IMR-90 (cell line): ENCODE measurements at regions not wholly inside any gene's neighbourhood (a gene's known extent, or its start where the extent isn't known, plus 50 kb on each side); places are given as distances from the start of the nearest gene placed in this dataset.

ENCODE experiments used
- ATAC-seq: fragments of 200-7000 bp; cut with Tn5 transposase; 2 replicates; pipeline ENCODE4 v1.9.1; 2020; ENCODE audit warnings: low read depth, mild to moderate bottlenecking, moderate library complexity
- BruUV-seq: library from RNA; stranded (reverse); fragments of 400-500 nt; replicated peaks from 2 replicates; lab custom pipeline; 2021; lab: Mats Ljungman, UMichigan
- CTCF ChIA-PET: fragments of 300-600 bp; formaldehyde crosslinking; extraction: SDS; loops from one replicate; lab custom pipeline; 2021; ENCODE audit warnings: antibody characterized with exemption; lab: Yijun Ruan, JAX
- POLR2A ChIA-PET: fragments of 300-600 bp; sonication (Branson Sonifier 250); formaldehyde crosslinking; loops from one replicate; lab custom pipeline; 2022; ENCODE audit warnings: antibody characterized with exemption; ENCODE audit not compliant: unreplicated experiment; lab: Charles Lee
- DNase-seq: peaks from one replicate; pipeline ENCODE4 v3.0.0; 2013
- H2AFZ ChIP-seq: replicated peaks from 2 replicates; pipeline ENCODE3; 2013; ENCODE audit warnings: low read length, mild to moderate bottlenecking; ENCODE audit not compliant: poor library complexity
- H2AK5ac ChIP-seq: 2 replicates; pipeline ENCODE4 v1.6.1; 2013; ENCODE audit warnings: low read depth, low read length, inconsistent platforms
- H2AK9ac ChIP-seq: replicated peaks from 2 replicates; pipeline ENCODE3; 2013; ENCODE audit warnings: mild to moderate bottlenecking, low read depth, low read length, moderate library complexity; ENCODE audit not compliant: poor library complexity
- H2BK120ac ChIP-seq: 2 replicates; pipeline ENCODE4 v1.6.1; 2013; ENCODE audit warnings: low read depth, low read length, inconsistent platforms
- H2BK15ac ChIP-seq: 3 replicates; pipeline ENCODE4 v1.6.1; 2013; ENCODE audit warnings: low read depth, low read length, inconsistent platforms
- H2BK20ac ChIP-seq: 2 replicates; pipeline ENCODE4 v1.6.1; 2013; ENCODE audit warnings: low read depth, mild to moderate bottlenecking, inconsistent platforms, low read length, moderate library complexity
- H2BK5ac ChIP-seq: 2 replicates; pipeline ENCODE4 v1.6.1; 2013; ENCODE audit warnings: mild to moderate bottlenecking, low read depth, low read length, inconsistent platforms; ENCODE audit not compliant: poor library complexity, severe bottlenecking
- H3K14ac ChIP-seq: replicated peaks from 2 replicates; pipeline ENCODE4 v1.6.1; 2013; ENCODE audit warnings: low read depth, low read length, inconsistent platforms
- H3K18ac ChIP-seq: 2 replicates; pipeline ENCODE4 v1.6.1; 2013; ENCODE audit warnings: low read depth, low read length, control low read depth
- H3K23ac ChIP-seq: 2 replicates; pipeline ENCODE4 v1.6.1; 2013; ENCODE audit warnings: low read depth, low read length, inconsistent platforms
- H3K27ac ChIP-seq: 2 replicates; pipeline ENCODE4 v1.5.1; 2013; ENCODE audit warnings: mild to moderate bottlenecking, control low read depth, low read length; ENCODE audit not compliant: insufficient read depth
- H3K27me3 ChIP-seq: 2 replicates; pipeline ENCODE4 v1.6.1; 2013; ENCODE audit warnings: low read length; ENCODE audit not compliant: control insufficient read depth, insufficient read depth
- H3K36me3 ChIP-seq: 2 replicates; pipeline ENCODE4 v1.6.1; 2013; ENCODE audit warnings: low read length, mixed read lengths; ENCODE audit not compliant: control insufficient read depth, insufficient read depth
- H3K4ac ChIP-seq: 2 replicates; pipeline ENCODE4 v1.6.1; 2013; ENCODE audit warnings: low read depth, low read length, inconsistent platforms
- H3K4me1 ChIP-seq: 2 replicates; pipeline ENCODE4 v1.6.1; 2013; ENCODE audit warnings: low read length, mixed read lengths; ENCODE audit not compliant: control insufficient read depth, insufficient read depth
- H3K4me2 ChIP-seq: 2 replicates; pipeline ENCODE4 v1.6.1; 2013; ENCODE audit warnings: low read depth, mild to moderate bottlenecking, control low read depth, low read length, moderate library complexity
- H3K4me3 ChIP-seq: 2 replicates; pipeline ENCODE4 v1.5.1; 2013; ENCODE audit warnings: low read depth, mild to moderate bottlenecking, control low read depth, low read length, moderate library complexity; ENCODE audit not compliant: insufficient read depth
- H3K56ac ChIP-seq: 2 replicates; pipeline ENCODE4 v1.6.1; 2013; ENCODE audit warnings: low read length, inconsistent platforms; ENCODE audit not compliant: insufficient read depth; ENCODE audit errors: extremely low read depth
- H3K79me1 ChIP-seq, 2 experiments: 2 replicates each; pipeline ENCODE4 v1.6.1; 2013; ENCODE audit warnings: low read length in 2 of 2, inconsistent platforms in 1 of 2, low read depth in 1 of 2
- H3K9ac ChIP-seq: 2 replicates; pipeline ENCODE4 v1.6.1; 2013; ENCODE audit warnings: low read depth, low read length, control low read depth
- H3K9me1 ChIP-seq: 2 replicates; pipeline ENCODE4 v1.6.1; 2013; ENCODE audit warnings: low read length, inconsistent platforms; ENCODE audit not compliant: insufficient read depth
- H3K9me3 ChIP-seq: 2 replicates; pipeline ENCODE4 v1.6.1; 2013; ENCODE audit warnings: low read length; ENCODE audit not compliant: control insufficient read depth, insufficient read depth
- H4K20me1 ChIP-seq: 2 replicates; pipeline ENCODE4 v1.6.1; 2013; ENCODE audit warnings: low read length, inconsistent platforms; ENCODE audit not compliant: insufficient read depth
- H4K5ac ChIP-seq: 2 replicates; pipeline ENCODE4 v1.6.1; 2013; ENCODE audit warnings: mild to moderate bottlenecking, low read depth, low read length, control low read depth
- H4K8ac ChIP-seq, 2 experiments: 2 replicates each; pipeline ENCODE4 v1.6.1; 2013; ENCODE audit warnings: low read depth in 2 of 2, low read length in 2 of 2, control low read depth in 1 of 2, inconsistent platforms in 1 of 2
- H4K91ac ChIP-seq: 2 replicates; pipeline ENCODE4 v1.6.1; 2013; ENCODE audit warnings: low read depth, low read length, inconsistent platforms; ENCODE audit not compliant: insufficient read depth
- BHLHE40 ChIP-seq: fragments of 150-350 bp; IDR thresholded peaks from 2 replicates; pipeline ENCODE4 v1.6.1; 2016; ENCODE audit warnings: mild to moderate bottlenecking, low read depth, low read length
- CEBPB ChIP-seq: IDR thresholded peaks from 2 replicates; pipeline ENCODE4 v1.6.1; 2012; ENCODE audit warnings: low read depth, low read length, improper control_type of control experiment
- CHD1 ChIP-seq: IDR thresholded peaks from 2 replicates; pipeline ENCODE4 v1.6.1; 2012; ENCODE audit warnings: low read depth, low read length, improper control_type of control experiment
- CTCF ChIP-seq: conservative IDR thresholded peaks from 2 replicates; pipeline ENCODE4 v1.5.1; 2012; ENCODE audit warnings: mild to moderate bottlenecking, low read depth, low read length, improper control_type of control experiment
- FOS ChIP-seq: fragments of 150-350 bp; IDR thresholded peaks from 2 replicates; pipeline ENCODE4 v1.6.1; 2016; ENCODE audit warnings: low read depth, low read length
- MAFK ChIP-seq: IDR thresholded peaks from 2 replicates; pipeline ENCODE4 v1.6.1; 2012; ENCODE audit warnings: low read depth, low read length, improper control_type of control experiment
- MAZ ChIP-seq: IDR thresholded peaks from 2 replicates; pipeline ENCODE4 v1.6.1; 2012; ENCODE audit warnings: low read depth, mild to moderate bottlenecking, low read length, improper control_type of control experiment, moderate library complexity, borderline replicate concordance
- MXI1 ChIP-seq: IDR thresholded peaks from 2 replicates; pipeline ENCODE4 v1.6.1; 2012; ENCODE audit warnings: low read depth, mild to moderate bottlenecking, low read length, moderate library complexity, borderline replicate concordance
- NFE2L2 ChIP-seq: fragments of 150-350 bp; IDR thresholded peaks from 2 replicates; pipeline ENCODE4 v1.6.1; 2016; ENCODE audit warnings: low read depth, mild to moderate bottlenecking, low read length
- RAD21 ChIP-seq: IDR thresholded peaks from 2 replicates; pipeline ENCODE4 v1.6.1; 2012; ENCODE audit warnings: low read length, improper control_type of control experiment
- RCOR1 ChIP-seq: IDR thresholded peaks from 2 replicates; pipeline ENCODE4 v1.6.1; 2012; ENCODE audit warnings: mild to moderate bottlenecking, low read length, improper control_type of control experiment; ENCODE audit not compliant: insufficient replicate concordance
- RFX5 ChIP-seq: IDR thresholded peaks from 2 replicates; pipeline ENCODE4 v1.8.0; 2012; ENCODE audit warnings: low read depth, mild to moderate bottlenecking, low read length, moderate library complexity
- SMC3 ChIP-seq: fragments of 150-350 bp; IDR thresholded peaks from 2 replicates; pipeline ENCODE4 v1.6.1; 2016; ENCODE audit warnings: low read depth, mild to moderate bottlenecking, antibody characterized with exemption, low read length, moderate library complexity
- USF2 ChIP-seq: fragments of 150-350 bp; IDR thresholded peaks from 2 replicates; pipeline ENCODE4 v1.6.1; 2017; ENCODE audit warnings: mild to moderate bottlenecking, antibody characterized with exemption, low read length, low read depth
- WGBS, 2 experiments: methylation state at CpG; one replicate each; pipeline versions ENCODE4 v1.1.5 to v1.1.7; 2013; ENCODE audit warnings: missing lambda C conversion rate in 2 of 2; ENCODE audit not compliant: insufficient read length in 1 of 2; ENCODE audit errors: extremely low coverage in 2 of 2; 5-methylcytosine and 5-hydroxymethylcytosine counted together
- dilution Hi-C: fragments of 300-500 bp; cut with HindIII; formaldehyde crosslinking; loops from one replicate; pipeline ENCODE4 v1.14.3; 2018; ENCODE audit warnings: low sequenced_read_pairs; ENCODE audit not compliant: unreplicated experiment
- in situ Hi-C: fragments of 300-500 bp; cut with MboI; formaldehyde crosslinking; loops from 3 replicates; pipeline ENCODE4 v1.14.3; 2019; ENCODE audit warnings: low sequenced_read_pairs, inconsistent platforms, mixed read lengths
- intact Hi-C: fragments of 100-400 bp; cut with micrococcal nuclease; formaldehyde crosslinking; loops from 2 replicates; pipeline ENCODE4 v1.10.0; 2022
- TF ChIP-seq, protein P1 (sequence below): fragments of 150-350 bp; IDR thresholded peaks from 2 replicates; pipeline ENCODE4 v1.6.1; 2016; ENCODE audit warnings: low read depth, mild to moderate bottlenecking, low read length, moderate library complexity, borderline replicate concordance

- Histone ChIP-seq H3K4ac (no peak overlapping the region), H2BK5ac (no peak overlapping the region), H3K27ac (no peak overlapping the region), H2BK15ac (no peak overlapping the region), H3K14ac (no peak overlapping the region; the same call in 1 of the 2 replicates), H3K9me3 (no peaks in the 10 kb centered on the region), H4K20me1 (no peaks in the 10 kb centered on the region), H3K79me1 (no peaks in the 10 kb centered on the region), H3K56ac (no peak overlapping the region), H3K9me1 (0 out of 2 replicates have a peak, but pooled peaks cover 3% of the 10 kb centered on the region), H2AK5ac (no peak overlapping the region), H3K23ac (no peak overlapping the region), H4K8ac (no peak overlapping the region), H3K27me3 (no peaks in the 10 kb centered on the region), H3K9ac (no peak overlapping the region), H3K4me1 (no peaks in the 10 kb centered on the region), H3K4me3 (no peak overlapping the region), H3K4me2 (no peak overlapping the region), H4K91ac (no peak overlapping the region), H2AK9ac (no peak overlapping the region), H2AFZ (no peak overlapping the region), H2BK20ac (no peak overlapping the region), H3K18ac (no peak overlapping the region), H4K5ac (no peak overlapping the region), H3K36me3 (no peaks in the 10 kb centered on the region), H2BK120ac (no peak overlapping the region)
- in situ Hi-C loops = no loop called here
- intact Hi-C loops = no loop called here
- ATAC-seq = no peak
- DNase-seq = no peak
- dilution Hi-C loops = no loop called here
- WGBS, 2 experiments = no CpG with 5 or more reads among the region's 2 CpGs
- CTCF ChIA-PET = no interaction called here
- POLR2A ChIA-PET = no interaction called here
- BruUV-seq = no TSS peak
- TF ChIP-seq CEBPB (no peak), RAD21 (no peak), MXI1 (no peak), MAZ (no peak), BHLHE40 (no peak), RFX5 (no peak), NFE2L2 (no peak), FOS (no peak), CTCF (no peak), MAFK (no peak), USF2 (no peak), SMC3 (no peak), RCOR1 (no peak), CHD1 (no peak)
- TF ChIP-seq, protein P1, sequence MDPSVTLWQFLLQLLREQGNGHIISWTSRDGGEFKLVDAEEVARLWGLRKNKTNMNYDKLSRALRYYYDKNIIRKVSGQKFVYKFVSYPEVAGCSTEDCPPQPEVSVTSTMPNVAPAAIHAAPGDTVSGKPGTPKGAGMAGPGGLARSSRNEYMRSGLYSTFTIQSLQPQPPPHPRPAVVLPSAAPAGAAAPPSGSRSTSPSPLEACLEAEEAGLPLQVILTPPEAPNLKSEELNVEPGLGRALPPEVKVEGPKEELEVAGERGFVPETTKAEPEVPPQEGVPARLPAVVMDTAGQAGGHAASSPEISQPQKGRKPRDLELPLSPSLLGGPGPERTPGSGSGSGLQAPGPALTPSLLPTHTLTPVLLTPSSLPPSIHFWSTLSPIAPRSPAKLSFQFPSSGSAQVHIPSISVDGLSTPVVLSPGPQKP = no peak
These were observed 498.3 kb upstream of the INTU start for GRCh38 chr4:127134490-127134889.
